HG03460 (cell line): ENCODE measurements at regions not wholly inside any gene's neighbourhood (a gene's known extent, or its start where the extent isn't known, plus 50 kb on each side); places are given as distances from the start of the nearest gene placed in this dataset.
"Not testable (repeated sequence)": the region's sequence is repeated elsewhere in the genome, so short reads cannot be mapped to it uniquely, and the experiment has no call there.

ENCODE experiments used
- ATAC-seq: cut with Tn5 transposase; IDR thresholded peaks from one replicate; pipeline ENCODE4 v1.9.1; 2021; ENCODE audit not compliant: unreplicated experiment

- ATAC-seq = not testable (repeated sequence)
Measured at GRCh38 chr2:22186261-22186828, 1062.6 kb downstream of the TDRD15 start.

GRCh38 chr2:22189893-22190480, 1066.2 kb downstream of the TDRD15 start:
- no peak for ATAC-seq

GRCh38 chr2:22194218-22194617, 1070.5 kb downstream of the TDRD15 start:
- ATAC-seq = no peak

- no peak for ATAC-seq
Measured at GRCh38 chr2:22196806-22197205, 1073.0 kb downstream of the TDRD15 start.

- no peak for ATAC-seq
Measured at GRCh38 chr2:22198381-22199283, 1074.9 kb downstream of the TDRD15 start.

- no peak for ATAC-seq
Measured at GRCh38 chr2:22199994-22200393, 1076.2 kb downstream of the TDRD15 start.

GRCh38 chr2:22209545-22209944, 1085.8 kb downstream of the TDRD15 start:
- ATAC-seq = no peak

GRCh38 chr2:22213237-22213636, 1089.5 kb downstream of the TDRD15 start:
- no peak for ATAC-seq

- ATAC-seq = no peak
Measured at GRCh38 chr2:22215517-22215916, 1091.7 kb downstream of the TDRD15 start.

GRCh38 chr2:22217881-22218280, 1094.1 kb downstream of the TDRD15 start:
- no peak for ATAC-seq

GRCh38 chr2:22221006-22221405, 1097.2 kb downstream of the TDRD15 start:
- ATAC-seq = no peak

- no peak for ATAC-seq
Measured at GRCh38 chr2:22238967-22239366, 1115.2 kb downstream of the TDRD15 start.

- no peak for ATAC-seq
Measured at GRCh38 chr2:22247466-22247865, 1123.7 kb downstream of the TDRD15 start.

GRCh38 chr2:22248851-22249250, 1125.1 kb downstream of the TDRD15 start:
- no peak for ATAC-seq

GRCh38 chr2:22253171-22253570, 1129.4 kb downstream of the TDRD15 start:
- no peak for ATAC-seq

GRCh38 chr2:22261165-22261564, 1123.8 kb upstream of the KLHL29 start:
- no peak for ATAC-seq

GRCh38 chr2:22270341-22270740, 1114.6 kb upstream of the KLHL29 start:
- no peak for ATAC-seq

- no peak for ATAC-seq
Measured at GRCh38 chr2:22273853-22274252, 1111.1 kb upstream of the KLHL29 start.

- ATAC-seq = no peak
Measured at GRCh38 chr2:22274661-22275060, 1110.3 kb upstream of the KLHL29 start.

- no peak for ATAC-seq
Measured at GRCh38 chr2:22276696-22277095, 1108.3 kb upstream of the KLHL29 start.

GRCh38 chr2:22279541-22279940, 1105.4 kb upstream of the KLHL29 start:
- no peak for ATAC-seq

GRCh38 chr2:22281033-22281432, 1103.9 kb upstream of the KLHL29 start:
- no peak for ATAC-seq
